ENCODE measurements at regions not wholly inside any gene's neighbourhood (a gene's known extent, or its start where the extent isn't known, plus 50 kb on each side); places are given as distances from the start of the nearest gene placed in this dataset.
A peak's percentile ranks its signal among the peaks of the same experiment; 100 is the strongest.

DNA sequence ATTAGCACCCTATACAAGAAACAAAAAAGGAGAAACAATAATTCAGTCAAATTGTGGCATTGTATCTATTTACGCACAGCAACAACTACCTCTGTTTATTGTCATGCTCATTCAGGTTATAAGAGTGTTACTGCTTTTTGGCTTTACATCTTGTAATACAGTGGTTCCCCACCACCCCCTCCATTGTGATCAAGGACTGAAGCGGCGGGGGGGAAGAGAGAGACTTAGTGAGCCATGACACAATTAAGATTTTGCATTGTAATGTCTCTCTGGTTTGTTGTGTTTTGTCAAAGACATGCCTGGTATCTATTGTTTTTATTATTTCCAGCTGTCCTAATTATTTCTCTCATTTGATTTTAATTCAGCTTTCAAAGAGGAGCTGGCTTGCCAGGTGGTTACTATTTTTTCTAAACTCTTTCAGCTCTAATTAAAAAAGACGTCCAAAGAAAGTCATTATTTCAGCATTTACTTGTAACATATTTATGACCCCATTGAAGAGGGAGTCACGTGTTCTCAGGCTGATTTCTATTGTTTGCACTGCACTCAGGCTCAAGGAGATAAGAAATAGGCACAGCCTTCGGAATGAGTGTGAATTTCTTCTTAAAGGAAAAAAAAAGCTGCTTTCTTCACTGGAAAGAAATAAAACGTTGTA, 234.4 kb upstream of the TBL1XR1 start:
- DNase-seq, result no peak

DNA sequence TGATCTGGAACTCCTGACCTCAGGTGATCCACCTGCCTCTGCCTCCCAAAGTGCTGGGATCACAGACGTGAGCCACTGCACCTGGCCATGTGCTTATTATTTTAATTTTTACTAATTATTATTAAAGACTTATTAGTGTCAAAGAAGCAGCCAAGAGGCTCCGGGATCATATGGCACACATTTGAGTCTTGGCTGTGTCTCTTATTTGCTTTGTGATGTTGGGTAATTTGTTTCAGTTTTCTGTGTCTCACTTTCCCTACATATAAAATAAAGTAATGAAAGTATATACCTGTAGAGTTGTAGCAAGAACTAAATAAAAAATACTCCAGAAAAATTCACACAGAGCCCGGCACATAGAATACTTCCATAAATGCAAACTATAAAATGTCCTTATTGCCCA, 238.0 kb upstream of the TBL1XR1 start:
- DNase-seq, result no peak

DNA sequence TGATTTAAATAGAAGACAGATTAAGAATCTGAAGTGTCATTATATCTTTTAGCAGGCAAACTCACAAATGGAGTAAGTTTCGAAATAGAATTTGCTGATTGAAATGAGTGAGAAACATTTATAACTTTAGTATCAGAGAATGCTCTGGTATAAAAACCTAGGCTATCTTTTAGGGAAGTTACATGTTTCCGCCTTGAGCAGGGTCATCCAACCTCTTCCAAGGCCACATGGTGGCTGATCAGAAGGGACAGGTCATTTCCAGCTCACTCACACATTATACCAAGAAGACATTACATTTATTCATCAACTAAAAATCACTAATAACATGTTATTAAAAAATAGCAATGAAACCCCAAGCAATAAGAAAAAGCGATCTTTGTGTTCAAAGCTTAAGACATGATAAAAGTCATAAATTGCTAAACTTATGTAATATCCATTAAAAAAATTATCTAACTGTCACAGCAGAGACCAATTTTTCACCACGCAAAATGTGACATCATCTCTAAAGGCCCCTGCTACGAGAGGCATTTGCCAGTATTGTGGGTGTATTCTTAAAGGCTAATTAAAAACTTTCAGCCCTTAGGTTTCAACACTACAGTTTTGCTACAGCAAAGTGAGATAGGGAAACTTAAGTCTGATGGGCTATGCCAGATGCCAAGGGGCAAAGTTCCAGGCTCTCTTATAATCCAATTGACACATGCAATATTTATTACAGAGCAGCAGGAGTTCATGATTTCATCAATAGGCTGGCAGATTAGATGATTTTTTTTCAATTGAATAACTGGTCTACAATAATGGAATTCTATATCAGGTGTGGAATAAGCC, 240.4 kb upstream of the TBL1XR1 start:
- DNase-seq, result no peak

DNA sequence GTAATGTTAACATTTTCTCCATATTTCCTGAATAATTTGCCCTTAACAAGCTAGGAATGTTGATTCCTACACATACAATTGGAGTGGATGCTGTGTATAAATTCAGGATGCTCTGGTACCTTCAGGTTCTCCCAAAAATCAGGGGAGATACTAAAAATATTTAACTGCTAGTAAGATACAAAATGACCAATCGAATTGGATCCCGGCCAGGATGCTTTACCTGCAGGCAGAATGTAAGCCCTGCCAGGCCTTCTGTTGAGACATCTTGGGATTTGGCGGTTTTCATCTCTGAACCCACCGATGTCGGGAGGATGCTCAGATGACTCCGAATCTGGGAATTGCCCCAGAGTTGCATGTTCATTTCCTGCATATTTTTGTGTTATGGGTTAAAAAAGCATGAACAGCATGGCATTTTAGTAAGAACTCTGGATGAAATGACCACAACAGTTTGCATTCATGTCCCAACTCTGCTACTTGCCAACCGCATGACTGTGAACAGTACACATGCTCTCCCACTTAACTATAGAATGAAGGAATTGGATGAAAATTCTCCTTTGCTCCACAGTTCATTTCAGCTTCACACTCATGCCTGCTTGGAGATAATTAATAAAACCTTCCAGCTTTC, 241.4 kb upstream of the TBL1XR1 start:
- DNase-seq, result no peak

DNA sequence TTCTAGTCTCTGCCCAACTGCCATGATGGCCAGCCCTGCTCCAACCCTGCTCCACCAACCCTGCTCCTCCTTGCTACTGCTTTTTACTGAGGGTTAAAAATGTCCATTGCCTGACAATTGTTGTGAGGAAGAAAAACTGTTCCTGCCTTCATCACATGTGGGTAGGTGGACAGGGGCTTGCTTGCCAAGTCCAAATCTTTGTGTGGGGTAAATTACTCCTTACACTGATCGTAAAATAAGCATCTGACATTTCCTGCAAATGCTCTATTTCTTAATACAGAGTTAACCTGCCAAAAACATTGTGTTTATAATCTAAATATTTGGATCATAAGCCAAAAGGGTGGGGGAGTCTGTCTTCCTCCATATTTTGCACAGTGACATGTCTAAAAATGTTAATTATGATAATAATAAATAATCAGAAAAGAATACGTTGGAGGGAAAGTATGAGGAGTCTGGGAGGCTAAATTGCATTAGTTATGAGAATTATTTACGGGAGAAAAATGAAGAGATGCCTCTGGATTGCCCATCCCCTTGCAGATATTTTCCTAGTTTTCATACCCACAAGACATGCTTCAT, 242.5 kb upstream of the TBL1XR1 start:
- no peak for DNase-seq

DNA sequence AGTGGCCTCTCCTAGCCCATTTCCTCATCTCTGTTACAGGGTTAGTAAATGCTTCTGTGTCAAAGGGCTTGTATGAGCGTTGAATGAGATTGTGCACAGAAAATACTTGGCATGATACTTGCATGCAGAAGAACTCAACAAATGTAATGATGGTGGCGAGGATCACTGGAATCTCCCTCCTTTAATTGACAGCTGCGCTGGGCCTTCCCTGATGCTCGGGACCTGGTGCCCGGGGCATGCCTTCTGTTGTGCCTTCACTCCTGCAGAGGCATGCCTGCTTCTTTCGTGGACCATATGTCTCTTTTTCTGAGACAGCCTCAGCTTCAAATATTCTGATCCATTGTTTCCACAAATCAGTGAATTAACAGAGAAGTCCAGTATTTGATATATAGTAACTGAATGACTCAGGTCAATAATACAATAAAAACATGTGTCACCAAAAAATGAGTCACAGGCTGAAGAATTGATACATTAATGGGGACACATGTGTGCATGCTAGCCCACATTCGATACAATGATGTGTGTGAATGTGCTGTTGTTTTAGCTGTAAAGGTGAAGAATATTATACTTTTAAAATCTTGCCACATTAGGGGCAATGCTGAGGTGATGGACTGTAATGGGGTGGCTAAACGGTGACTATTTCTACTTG, 243.3 kb upstream of the TBL1XR1 start:
- no peak for DNase-seq

DNA sequence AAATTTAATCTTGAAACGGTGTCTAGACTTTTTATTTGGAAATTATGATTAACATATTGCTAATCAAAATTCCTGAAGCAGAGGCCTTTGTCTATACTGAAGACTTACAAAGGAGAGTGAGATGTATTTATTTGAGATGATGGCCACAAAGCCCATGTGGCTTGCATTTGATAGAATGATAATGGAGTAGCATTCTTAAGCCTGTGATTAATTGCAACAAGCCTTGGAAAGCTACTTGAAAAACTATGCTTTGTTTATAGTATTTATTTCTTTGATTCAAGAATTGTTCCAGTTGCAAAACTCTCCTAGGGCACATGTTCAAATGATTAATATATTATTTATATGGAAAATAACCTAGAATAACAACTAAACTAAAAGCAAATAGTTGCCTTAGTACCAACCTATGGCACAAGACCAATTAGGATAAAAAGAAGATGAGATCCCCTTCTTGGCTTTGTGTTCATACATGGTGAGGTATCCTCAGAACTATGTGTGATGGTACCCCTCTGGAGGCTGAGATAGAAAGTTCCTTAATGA, 244.1 kb upstream of the TBL1XR1 start:
- DNase-seq, result no peak

DNA sequence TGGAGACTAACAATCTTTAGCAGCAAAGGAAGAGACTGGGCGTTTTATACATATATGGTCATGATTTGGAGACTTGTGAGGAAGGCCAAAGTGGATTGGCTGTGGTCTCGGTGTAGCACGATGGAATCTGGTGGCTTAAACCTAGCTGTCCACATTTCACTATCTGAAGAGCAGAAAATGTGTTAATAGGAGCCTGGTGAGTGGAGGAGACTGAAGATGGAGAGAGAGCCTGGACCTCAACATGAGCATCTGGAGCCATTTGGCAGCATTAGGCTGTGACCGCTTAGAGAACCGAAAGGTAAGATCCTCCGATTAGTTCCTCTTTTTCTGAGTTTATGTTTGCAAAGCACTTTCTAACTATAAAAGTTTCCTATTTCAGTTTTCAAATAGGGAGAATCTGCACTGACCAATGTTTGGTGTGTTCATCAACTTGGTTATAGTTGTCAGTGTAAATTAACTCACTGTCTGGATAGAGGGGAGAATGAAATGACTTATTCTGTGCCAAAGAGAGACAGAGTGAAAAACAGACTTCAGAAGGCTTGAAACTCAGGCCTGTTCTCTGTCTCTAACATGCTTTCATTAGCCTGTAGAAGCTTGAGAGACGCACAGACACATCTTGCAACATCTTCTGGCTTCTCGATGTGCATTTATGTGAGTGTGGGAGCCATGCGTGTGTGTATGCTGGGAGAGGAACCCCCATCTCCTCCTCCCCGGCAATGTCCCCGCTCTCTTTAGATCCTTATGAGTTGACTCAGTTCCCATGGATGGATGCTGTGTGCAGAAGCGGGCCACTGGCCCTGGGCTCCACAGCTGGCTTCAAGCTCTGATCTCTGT, 244.7 kb upstream of the TBL1XR1 start:
- no peak for DNase-seq

DNA sequence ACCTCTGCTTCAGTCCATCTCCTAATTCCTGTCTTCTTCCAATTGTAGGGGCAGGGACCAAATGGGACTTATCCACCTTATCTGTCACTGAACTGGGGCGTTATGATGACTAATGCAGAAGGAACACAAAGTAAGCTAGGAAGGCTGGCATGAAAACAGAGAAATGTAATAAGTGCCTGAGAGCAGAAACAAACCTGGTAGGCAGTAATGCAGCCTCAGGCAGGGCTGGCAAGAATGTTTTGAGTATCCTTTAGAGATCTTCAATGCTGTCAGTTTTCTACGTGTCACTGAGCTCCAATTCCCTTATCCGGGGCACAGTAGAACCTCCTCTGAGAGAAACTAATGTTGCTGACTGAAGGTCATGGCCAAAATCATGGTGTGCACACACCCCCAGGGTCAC, 246.2 kb upstream of the TBL1XR1 start:
- DNase-seq, result no peak

DNA sequence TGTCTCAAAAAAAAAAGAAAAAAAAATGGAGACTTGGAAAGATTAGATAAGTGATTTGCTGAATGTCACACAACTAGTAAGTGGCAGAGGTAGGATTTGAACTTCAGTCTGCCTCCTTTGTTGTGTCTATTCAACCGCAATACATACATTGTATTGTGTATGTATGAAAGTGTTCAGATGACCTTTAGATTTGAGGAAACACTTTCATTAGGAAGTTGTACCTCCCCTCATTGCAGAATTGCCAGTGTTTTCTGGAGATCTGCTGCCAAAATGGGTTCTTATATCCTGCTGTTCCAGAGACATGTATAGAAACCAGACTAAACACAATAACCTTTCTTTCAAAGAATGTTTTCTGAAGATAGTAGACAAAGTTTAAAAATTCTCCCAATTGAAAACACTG, 247.4 kb upstream of the TBL1XR1 start:
- no peak for DNase-seq

DNA sequence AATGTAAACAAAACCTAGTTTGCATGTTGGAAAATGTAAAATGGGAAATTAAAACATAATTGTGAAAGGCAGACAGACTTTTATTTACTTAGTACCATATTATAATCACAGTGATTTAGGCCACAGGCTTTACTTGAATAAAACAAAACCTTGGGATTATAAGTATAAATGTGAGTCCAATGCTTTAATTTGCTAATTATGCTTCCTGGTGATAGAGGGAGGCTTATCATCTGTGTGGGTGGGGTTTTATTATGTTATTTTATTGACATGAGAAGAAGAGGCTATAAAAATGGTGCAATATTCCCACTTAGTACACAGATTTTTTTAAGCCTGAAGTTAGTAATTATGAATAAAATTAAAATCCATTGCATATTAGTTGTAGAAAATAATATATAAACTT, 248.3 kb upstream of the TBL1XR1 start:
- DNase-seq, result no peak

DNA sequence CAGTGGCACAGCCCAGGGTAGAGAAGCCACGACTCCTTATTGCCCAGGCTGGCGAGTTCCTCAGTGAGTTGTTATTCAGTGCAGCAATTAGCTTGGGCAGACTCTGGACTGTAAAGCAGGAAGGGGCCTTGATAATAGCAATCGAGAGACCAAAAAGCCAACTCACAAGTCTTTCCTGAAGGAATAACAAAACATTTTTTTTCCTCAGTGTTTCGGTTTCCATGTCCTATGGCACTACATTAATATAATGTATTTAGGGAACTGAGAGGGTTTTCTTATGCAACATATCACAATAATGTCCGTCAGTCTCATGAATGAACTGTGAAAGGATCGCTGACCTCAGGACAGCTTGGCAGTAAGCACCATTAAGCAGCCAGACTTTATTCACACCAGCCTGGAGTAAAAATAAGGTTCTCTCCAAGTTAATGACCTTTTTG, 248.9 kb upstream of the TBL1XR1 start:
- DNase-seq, result no peak

DNA sequence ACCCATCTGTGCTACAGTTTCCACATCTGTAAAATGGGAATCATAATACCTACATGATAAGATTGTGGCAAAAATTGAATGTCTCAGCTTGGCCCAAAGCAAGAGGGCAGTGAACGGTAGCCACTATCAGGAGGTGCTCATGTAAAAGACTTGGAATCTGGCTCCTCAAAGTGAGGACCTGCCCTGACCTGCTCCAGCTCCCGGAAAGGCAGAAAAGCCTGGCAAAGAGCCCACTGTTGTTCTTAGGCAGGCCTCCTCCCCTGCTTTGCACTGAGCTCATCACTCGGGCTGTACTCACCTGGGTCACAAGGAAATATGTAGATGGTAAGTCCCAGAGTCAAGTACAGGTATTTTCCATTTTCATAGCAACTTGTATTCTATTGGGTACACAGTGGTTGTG, 250.7 kb upstream of the TBL1XR1 start:
- DNase-seq, result no peak

DNA sequence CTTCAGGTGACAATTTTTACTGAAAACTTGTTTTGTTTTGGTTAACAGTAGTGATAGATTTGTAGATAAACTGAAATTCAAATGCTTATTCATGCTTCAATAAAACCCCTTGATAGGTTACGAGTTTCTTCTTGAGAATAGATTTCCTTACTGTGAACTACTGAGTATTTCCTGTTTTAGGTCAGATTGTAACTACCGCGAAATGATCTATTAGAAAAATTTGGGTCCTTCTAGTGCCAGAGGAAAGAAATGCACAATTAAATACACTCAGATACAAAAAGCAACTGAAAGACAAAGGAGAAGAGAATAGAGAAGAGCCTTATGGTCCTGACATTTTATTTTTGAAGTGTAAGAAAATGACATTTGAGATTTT, 251.7 kb upstream of the TBL1XR1 start:
- no peak for DNase-seq

DNA sequence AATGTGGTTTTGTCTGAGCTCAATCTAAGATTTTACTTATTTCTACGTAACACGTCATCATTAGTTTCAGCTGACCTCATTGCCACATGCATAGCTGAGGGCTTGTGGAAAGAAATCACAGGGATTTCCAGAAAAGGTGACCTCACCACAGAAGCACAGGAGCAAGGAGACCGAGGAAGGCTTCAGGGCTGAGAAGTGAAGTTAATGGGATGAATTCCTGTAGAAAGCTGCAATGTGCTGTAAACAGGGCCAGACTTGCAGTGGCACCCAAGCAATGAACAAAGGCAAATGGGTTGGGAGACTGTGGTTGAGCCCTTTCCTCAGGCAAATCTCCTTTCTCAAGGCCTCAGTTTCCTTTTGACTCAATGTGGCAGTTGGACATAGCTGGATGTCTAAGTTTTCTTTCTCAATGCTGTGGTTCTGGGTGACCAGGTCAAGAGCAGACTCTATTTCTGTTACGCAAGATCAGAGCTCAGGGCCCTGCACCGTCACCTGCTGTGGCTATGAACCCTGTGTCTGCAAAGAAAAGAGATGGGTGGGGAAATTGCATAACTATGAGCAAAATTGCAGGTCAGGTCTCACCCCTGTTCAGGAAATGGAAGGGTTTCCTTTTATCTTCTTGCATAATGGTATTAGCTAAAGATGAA, 252.2 kb upstream of the TBL1XR1 start:
- DNase-seq, result no peak

DNA sequence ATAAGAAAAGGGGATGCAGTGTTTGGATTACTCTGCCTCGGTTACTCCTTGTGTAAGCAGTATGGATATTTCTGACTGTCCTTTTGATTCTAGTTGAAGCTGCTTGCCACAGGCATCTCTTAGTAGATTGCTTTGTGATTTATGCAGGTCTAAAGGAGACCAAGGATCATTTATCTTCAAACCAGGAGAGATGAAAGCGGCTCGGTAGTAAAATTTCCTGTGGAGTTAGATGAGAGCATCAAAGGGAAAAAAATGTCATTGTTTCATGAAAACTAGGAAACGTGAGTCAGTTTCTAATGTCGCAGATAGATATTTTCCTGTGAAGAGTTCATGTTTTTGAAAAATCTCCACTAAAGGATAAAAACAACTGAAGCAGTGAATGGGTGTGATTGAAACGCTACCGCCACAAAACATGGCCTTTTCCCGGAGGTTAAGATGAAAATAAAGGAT, 254.0 kb upstream of the TBL1XR1 start:
- peak; percentile 63 for DNase-seq

DNA sequence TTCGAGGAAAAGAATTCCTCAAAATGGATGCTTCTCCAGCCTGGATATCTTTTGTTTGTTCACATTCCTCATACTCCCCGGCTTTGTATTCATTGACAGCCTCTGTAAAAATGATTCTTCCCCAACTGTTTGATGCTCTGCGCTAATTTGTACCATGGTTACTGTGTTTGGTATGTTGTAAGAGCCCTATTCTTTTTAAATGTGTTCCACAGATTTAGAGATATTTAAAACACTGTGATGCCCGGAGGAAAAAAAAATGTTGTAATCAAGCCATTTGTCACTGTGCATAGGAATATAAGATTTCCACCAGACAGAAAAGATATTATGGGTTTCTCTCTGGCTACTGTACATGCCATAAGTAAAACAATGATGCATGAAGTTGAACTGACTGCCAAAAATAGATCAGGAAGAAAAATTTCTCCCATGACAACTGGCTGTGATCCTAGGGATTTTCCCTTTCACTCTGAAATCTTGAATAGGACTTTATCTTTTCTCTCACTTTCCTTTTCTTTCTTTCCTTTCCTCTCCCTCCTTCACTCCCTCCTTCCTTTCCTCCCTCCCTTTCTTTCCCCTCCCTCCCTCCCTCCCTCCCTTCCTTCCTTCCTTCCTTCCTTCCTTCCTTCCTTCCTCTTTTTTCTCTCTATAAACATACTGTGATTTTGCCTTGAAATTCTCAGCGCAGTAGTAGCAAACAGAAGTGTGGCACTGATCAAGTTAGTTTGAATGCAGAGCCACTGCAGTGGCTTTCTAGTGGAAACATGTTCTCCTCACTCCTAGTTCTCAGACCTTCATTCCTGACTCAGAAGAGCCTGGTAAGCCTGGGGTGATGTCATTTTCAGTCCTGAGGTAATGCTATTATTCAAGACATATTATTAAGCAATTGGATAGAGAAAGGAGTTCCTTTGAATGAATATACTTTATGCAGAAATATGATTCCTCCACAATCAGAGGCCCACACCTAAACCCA, 254.9 kb upstream of the TBL1XR1 start:
- DNase-seq, result peak; percentile 57

DNA sequence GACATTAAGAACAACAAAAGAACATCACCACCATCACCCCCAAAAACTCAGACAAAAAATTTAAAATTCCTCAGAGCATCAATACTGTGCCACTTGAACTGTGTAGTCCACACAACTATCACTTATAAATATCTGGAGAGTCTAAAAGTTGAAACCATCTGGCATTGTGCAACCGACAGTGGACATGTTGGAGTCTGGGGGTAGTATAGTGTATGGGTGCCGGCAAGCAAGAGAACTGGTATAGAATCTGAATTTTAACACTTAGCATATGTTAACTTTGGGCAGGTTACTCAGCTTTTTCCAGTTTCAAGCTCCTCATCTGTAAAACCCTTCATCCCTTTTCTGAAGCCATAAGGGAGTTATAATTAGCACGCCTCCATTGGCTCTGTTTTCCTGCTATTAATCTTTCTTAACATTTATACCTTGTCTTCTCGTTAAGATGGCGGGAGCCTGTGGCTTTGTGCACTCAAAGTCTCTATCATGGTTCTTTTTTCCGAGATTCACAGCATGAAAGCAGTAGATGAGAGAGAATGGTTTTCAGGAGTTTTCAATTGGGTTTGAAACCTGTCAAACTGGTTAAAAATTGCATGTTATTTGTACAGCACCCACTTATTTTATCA, 255.7 kb upstream of the TBL1XR1 start:
- DNase-seq, result no peak

DNA sequence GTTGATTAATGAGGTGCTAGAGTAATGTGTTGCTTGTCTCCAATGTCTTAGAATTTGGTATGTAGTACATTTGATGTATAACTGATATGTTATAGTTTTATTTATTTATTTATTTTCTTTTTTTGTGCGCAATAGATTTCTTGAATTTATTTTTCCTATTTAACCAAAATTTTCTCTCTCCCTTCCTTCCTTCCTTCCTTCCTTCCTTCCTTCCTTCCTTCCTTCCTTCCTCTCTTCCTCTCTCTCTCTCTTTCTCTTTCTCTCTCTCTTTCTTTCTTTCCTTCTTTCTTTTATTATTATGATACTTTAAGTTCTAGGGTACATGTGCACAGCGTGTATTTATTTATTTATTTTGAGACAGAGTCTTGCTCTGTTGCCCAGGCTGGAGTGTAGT, 256.2 kb upstream of the TBL1XR1 start:
- DNase-seq, result no peak
